ENCODE measurements at regions not wholly inside any gene's neighbourhood (a gene's known extent, or its start where the extent isn't known, plus 50 kb on each side); places are given as distances from the start of the nearest gene placed in this dataset.
"Not testable (repeated sequence)": the region's sequence is repeated elsewhere in the genome, so short reads cannot be mapped to it uniquely, and the experiment has no call there.

DNA sequence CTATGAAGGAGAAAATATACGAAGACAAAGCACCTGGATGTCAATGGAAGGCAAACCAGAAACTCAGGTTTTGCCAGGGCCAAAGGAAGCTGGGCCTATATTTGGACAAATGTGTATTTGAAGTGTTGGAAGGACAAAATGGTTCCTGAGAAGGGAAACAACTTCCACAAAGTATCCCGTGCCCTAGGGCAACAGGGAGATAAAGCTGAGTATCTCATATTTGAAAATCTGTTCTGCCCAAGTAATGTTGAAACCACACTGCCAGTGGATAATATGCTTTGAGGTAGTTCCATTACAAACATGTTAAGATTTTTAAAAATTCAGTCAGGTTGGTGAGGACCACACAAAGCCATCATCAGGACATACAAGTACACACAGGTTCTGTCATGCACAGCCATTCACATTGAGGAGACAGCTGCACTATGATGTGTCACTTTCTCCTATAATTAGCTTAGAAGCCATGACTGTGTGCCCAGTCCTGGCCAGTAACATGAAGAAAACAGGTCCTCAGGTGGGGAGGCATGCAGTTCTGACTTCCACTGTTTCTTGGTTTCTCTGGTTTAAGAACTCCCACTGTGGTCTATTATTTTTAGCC lies 116.4 kb downstream of the PWWP3B start:
- intact Hi-C loops (cut with DNase I; ENCODE audit: low total_unique reads): no loop called here
- H3K9me3 ChIP-seq: no peaks in the 10 kb centered on the region
- TF ChIP-seq, protein P1, sequence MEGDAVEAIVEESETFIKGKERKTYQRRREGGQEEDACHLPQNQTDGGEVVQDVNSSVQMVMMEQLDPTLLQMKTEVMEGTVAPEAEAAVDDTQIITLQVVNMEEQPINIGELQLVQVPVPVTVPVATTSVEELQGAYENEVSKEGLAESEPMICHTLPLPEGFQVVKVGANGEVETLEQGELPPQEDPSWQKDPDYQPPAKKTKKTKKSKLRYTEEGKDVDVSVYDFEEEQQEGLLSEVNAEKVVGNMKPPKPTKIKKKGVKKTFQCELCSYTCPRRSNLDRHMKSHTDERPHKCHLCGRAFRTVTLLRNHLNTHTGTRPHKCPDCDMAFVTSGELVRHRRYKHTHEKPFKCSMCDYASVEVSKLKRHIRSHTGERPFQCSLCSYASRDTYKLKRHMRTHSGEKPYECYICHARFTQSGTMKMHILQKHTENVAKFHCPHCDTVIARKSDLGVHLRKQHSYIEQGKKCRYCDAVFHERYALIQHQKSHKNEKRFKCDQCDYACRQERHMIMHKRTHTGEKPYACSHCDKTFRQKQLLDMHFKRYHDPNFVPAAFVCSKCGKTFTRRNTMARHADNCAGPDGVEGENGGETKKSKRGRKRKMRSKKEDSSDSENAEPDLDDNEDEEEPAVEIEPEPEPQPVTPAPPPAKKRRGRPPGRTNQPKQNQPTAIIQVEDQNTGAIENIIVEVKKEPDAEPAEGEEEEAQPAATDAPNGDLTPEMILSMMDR (IDR thresholded peaks at IDR 0.05): no peak
- TF ChIP-seq POLR2A (IDR thresholded peaks at IDR 0.05): no peak
- no peak for TF ChIP-seq POLR2AphosphoS5 (IDR thresholded peaks at IDR 0.05)
- no peak for DNase-seq (ENCODE audit: low spot score in 2 of 2)
- H3K4me1 ChIP-seq: no peaks in the 10 kb centered on the region
- no peaks in the 10 kb centered on the region for H3K36me3 ChIP-seq
- no peak overlapping the region for H3K4me3 ChIP-seq
- H3K27ac ChIP-seq: no peak overlapping the region
- peaks cover 0 to 23% of the 10 kb centered on the region in 2 donors for H3K27me3 ChIP-seq

- H3K4me3 ChIP-seq: no peak overlapping the region
- no peak overlapping the region for H3K27ac ChIP-seq
- intact Hi-C loops (cut with DNase I; ENCODE audit: low total_unique reads): no loop called here
- H3K9me3 ChIP-seq: no peaks in the 10 kb centered on the region
- no peaks in the 10 kb centered on the region for H3K4me1 ChIP-seq
- TF ChIP-seq POLR2A (IDR thresholded peaks at IDR 0.05) (no peak), POLR2AphosphoS5 (IDR thresholded peaks at IDR 0.05) (no peak)
- TF ChIP-seq, protein P1 (IDR thresholded peaks at IDR 0.05): no peak
- H3K27me3 ChIP-seq: peaks cover 0 to 23% of the 10 kb centered on the region in 2 donors
- DNase-seq (ENCODE audit: low spot score in 2 of 2): no peak
- H3K36me3 ChIP-seq: no peaks in the 10 kb centered on the region
Measured at GRCh38 chrX:106286053-106286650, 118.0 kb downstream of the PWWP3B start.

DNA sequence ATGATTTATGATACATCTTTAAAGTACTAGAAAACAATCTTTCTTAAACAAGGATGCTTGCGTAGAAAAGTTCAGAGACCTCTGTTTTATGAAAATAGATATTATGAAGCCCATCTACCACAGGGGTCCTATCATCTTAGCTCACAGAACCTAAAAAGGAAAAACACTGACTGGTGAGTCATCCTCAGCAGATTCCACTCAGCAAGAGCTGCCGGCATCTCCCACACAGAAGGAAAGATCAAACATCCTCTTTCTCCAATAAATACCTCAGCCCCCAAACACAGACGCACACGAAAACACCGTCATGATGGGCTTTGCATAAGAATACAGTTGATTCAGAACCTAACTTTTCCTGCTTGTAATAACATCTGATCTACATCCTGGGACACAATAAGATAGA lies 122.7 kb downstream of the PWWP3B start:
- DNase-seq (ENCODE audit: low spot score in 2 of 2); H3K9me3 ChIP-seq; H3K27ac ChIP-seq; H3K36me3 ChIP-seq; H3K4me3 ChIP-seq; H3K27me3 ChIP-seq; intact Hi-C loops (cut with DNase I; ENCODE audit: low total_unique reads); H3K4me1 ChIP-seq: not testable (repeated sequence)

GRCh38 chrX:106291779-106292390 lies 123.8 kb downstream of the PWWP3B start:
- H3K4me3 ChIP-seq; H3K36me3 ChIP-seq; H3K9me3 ChIP-seq; intact Hi-C loops (cut with DNase I; ENCODE audit: low total_unique reads); H3K27ac ChIP-seq; H3K4me1 ChIP-seq; H3K27me3 ChIP-seq; DNase-seq (ENCODE audit: low spot score in 2 of 2): not testable (repeated sequence)

DNA sequence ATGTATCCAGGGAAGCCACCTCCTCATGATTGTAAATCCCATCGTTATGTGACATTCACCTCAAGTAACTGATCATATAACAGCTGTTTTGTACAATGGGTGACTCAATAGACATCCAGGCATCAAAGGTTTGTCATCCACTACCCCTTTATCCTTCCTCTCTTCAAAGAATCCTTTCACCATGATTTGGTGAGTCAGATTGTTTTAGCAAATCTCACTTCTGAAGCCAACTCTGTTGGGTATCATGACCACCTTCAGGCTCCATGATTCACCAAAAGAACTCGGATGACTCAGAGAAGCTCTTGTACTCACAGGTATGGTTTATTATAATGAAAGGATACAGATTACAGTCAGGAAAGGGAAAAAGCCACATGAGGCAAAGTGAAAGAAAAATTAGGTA lies 132.1 kb downstream of the PWWP3B start:
- no peak overlapping the region for H3K27ac ChIP-seq
- no peaks in the 10 kb centered on the region for H3K9me3 ChIP-seq
- TF ChIP-seq POLR2AphosphoS5 (IDR thresholded peaks at IDR 0.05): no peak
- TF ChIP-seq, protein P1 (IDR thresholded peaks at IDR 0.05): no peak
- TF ChIP-seq POLR2A (IDR thresholded peaks at IDR 0.05): no peak
- intact Hi-C loops (cut with DNase I; ENCODE audit: low total_unique reads): no loop called here
- H3K36me3 ChIP-seq: no peaks in the 10 kb centered on the region
- no peaks in the 10 kb centered on the region for H3K4me1 ChIP-seq
- no peak overlapping the region for H3K4me3 ChIP-seq
- DNase-seq (ENCODE audit: low spot score in 2 of 2): no peak
- H3K27me3 ChIP-seq: peaks cover 0 to 17% of the 10 kb centered on the region in 2 donors

DNA sequence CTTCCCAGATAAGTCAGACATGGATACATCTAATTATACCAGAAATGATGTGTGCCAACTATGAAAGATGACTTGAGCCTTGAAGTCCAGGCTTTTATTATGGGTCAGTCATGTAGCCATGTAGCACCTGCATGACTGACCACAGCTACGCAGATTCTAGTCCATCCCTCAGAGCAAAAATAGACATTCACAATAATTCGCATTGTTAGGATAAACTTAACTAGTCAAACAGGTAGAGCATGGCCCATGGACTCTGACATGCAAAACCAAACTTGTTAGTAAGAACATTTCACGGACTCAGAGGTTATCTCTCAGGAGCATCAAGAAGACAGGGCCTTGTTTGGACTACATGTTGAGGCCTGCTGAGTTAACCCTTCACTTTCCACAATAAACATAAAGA lies 132.6 kb downstream of the PWWP3B start:
- Histone ChIP-seq H3K4me1 (no peaks in the 10 kb centered on the region), H3K4me3 (no peak overlapping the region), H3K36me3 (no peaks in the 10 kb centered on the region), H3K9me3 (no peaks in the 10 kb centered on the region), H3K27ac (no peak overlapping the region), H3K27me3 (peaks cover 0 to 17% of the 10 kb centered on the region in 2 donors)
- TF ChIP-seq, protein P1 (IDR thresholded peaks at IDR 0.05): no peak
- TF ChIP-seq POLR2AphosphoS5 (IDR thresholded peaks at IDR 0.05) (no peak), POLR2A (IDR thresholded peaks at IDR 0.05) (no peak)
- intact Hi-C loops (cut with DNase I; ENCODE audit: low total_unique reads): no loop called here
- no peak for DNase-seq (ENCODE audit: low spot score in 2 of 2)
